BE2C (cell line): ENCODE measurements at regions not wholly inside any gene's neighbourhood (a gene's known extent, or its start where the extent isn't known, plus 50 kb on each side); places are given as distances from the start of the nearest gene placed in this dataset.

Experiments
- DNase-seq: peaks from one replicate; pipeline ENCODE4 v3.0.0-alpha.2; 2020
- H3K27me3 ChIP-seq: fragments of 250-450 bp; sonication (Bioruptor Pico); 2 replicates; pipeline ENCODE4 v1.5.1; 2020; ENCODE audit warnings: mild to moderate bottlenecking
- H3K36me3 ChIP-seq: fragments of 250-450 bp; sonication (Bioruptor Pico); 2 replicates; pipeline ENCODE4 v1.5.1; 2020; ENCODE audit warnings: mild to moderate bottlenecking
- H3K4me1 ChIP-seq: fragments of 250-450 bp; sonication (Bioruptor Pico); 2 replicates; pipeline ENCODE4 v1.5.1; 2020
- H3K4me3 ChIP-seq: 2 replicates; pipeline ENCODE4 v1.5.1; 2011; ENCODE audit warnings: low read depth, low read length
- H3K9me3 ChIP-seq: fragments of 250-450 bp; sonication (Bioruptor Pico); 2 replicates; pipeline ENCODE4 v1.5.1; 2020
- CTCF ChIP-seq: IDR thresholded peaks from 2 replicates; pipeline ENCODE4 v1.5.1; 2012; ENCODE audit warnings: mild to moderate bottlenecking, low read depth, low read length

- TF ChIP-seq CTCF, result no peak
Observed at GRCh38 chr1:82991569-82991968, 1007.4 kb downstream of the TTLL7 start.

GRCh38 chr1:82979593-82980236, 1019.2 kb downstream of the TTLL7 start:
- Histone ChIP-seq H3K4me1 (no peaks in the 10 kb centered on the region), H3K9me3 (no peaks in the 10 kb centered on the region), H3K36me3 (no peaks in the 10 kb centered on the region), H3K4me3 (no peak overlapping the region), H3K27me3 (no peaks in the 10 kb centered on the region)
- DNase-seq, result no peak
- TF ChIP-seq CTCF, result no peak

More at GRCh38 chr1:82991569-82991968, 1007.4 kb downstream of the TTLL7 start:
- H3K4me1 ChIP-seq, result no peaks in the 10 kb centered on the region
- H3K36me3 ChIP-seq, result no peaks in the 10 kb centered on the region
- no peak overlapping the region for H3K4me3 ChIP-seq
- no peaks in the 10 kb centered on the region for H3K27me3 ChIP-seq
- no peaks in the 10 kb centered on the region for H3K9me3 ChIP-seq
- no peak for DNase-seq

- Histone ChIP-seq H3K36me3 (no peaks in the 10 kb centered on the region), H3K27me3 (no peaks in the 10 kb centered on the region), H3K4me3 (no peak overlapping the region), H3K4me1 (no peaks in the 10 kb centered on the region), H3K9me3 (no peaks in the 10 kb centered on the region)
- DNase-seq, result no peak
- no peak for TF ChIP-seq CTCF
Observed at GRCh38 chr1:82978461-82979324, 1020.2 kb downstream of the TTLL7 start.

GRCh38 chr1:82972841-82973553, 1025.9 kb downstream of the TTLL7 start:
- no peak for TF ChIP-seq CTCF
- Histone ChIP-seq H3K36me3 (no peaks in the 10 kb centered on the region), H3K9me3 (no peaks in the 10 kb centered on the region)

GRCh38 chr1:82969340-82969739, 1029.6 kb downstream of the TTLL7 start:
- TF ChIP-seq CTCF, result no peak
- no peak for DNase-seq
- Histone ChIP-seq H3K36me3 (no peaks in the 10 kb centered on the region), H3K27me3 (no peaks in the 10 kb centered on the region), H3K9me3 (no peaks in the 10 kb centered on the region), H3K4me3 (no peak overlapping the region), H3K4me1 (no peaks in the 10 kb centered on the region)

More at GRCh38 chr1:82972841-82973553, 1025.9 kb downstream of the TTLL7 start:
- no peak overlapping the region for H3K4me3 ChIP-seq
- H3K27me3 ChIP-seq, result no peaks in the 10 kb centered on the region
- H3K4me1 ChIP-seq, result no peaks in the 10 kb centered on the region
- DNase-seq, result no peak

GRCh38 chr1:82962658-82963057, 1036.3 kb downstream of the TTLL7 start:
- H3K9me3 ChIP-seq, result no peaks in the 10 kb centered on the region
- no peak overlapping the region for H3K4me3 ChIP-seq
- no peaks in the 10 kb centered on the region for H3K36me3 ChIP-seq
- no peak for TF ChIP-seq CTCF
- no peak for DNase-seq
- H3K4me1 ChIP-seq, result no peaks in the 10 kb centered on the region
- H3K27me3 ChIP-seq, result no peaks in the 10 kb centered on the region
